Keratinocyte (primary cell): ENCODE measurements at regions not wholly inside any gene's neighbourhood (a gene's known extent, or its start where the extent isn't known, plus 50 kb on each side); places are given as distances from the start of the nearest gene placed in this dataset.

Experiments
- DNase-seq: peaks from one replicate; pipeline ENCODE4 v3.0.0-alpha.2; 2011; ENCODE audit warnings: low read depth, missing footprints, low spot score
- FAIRE-seq: peaks from 2 replicates; lab custom pipeline; 2011; peaks lifted over from hg19 to GRCh38; lab: Jason Lieb, UNC
- H2AFZ ChIP-seq: 2 replicates; pipeline ENCODE4 v1.6.0; 2012; ENCODE audit warnings: low read length, control low read depth, inconsistent platforms; ENCODE audit not compliant: control insufficient read depth
- H3K27ac ChIP-seq: 2 replicates; pipeline ENCODE4 v1.5.1; 2011; ENCODE audit warnings: low read length; ENCODE audit not compliant: control insufficient read depth, insufficient read depth
- H3K27me3 ChIP-seq: 3 replicates; pipeline ENCODE4 v1.6.0; 2011; ENCODE audit warnings: low read length; ENCODE audit not compliant: control insufficient read depth, insufficient read depth; ENCODE audit errors: extremely low read depth
- H3K36me3 ChIP-seq, 2 experiments: 2 replicates in 1 of 2; 3 replicates in 1 of 2; pipeline ENCODE4 v1.5.1; 2011; ENCODE audit warnings: low read length in 2 of 2, mild to moderate bottlenecking in 1 of 2; ENCODE audit not compliant: control insufficient read depth in 2 of 2, insufficient read depth in 2 of 2; ENCODE audit errors: extremely low read depth in 1 of 2
- H3K4me1 ChIP-seq: 3 replicates; pipeline ENCODE4 v1.5.1; 2011; ENCODE audit warnings: low read length; ENCODE audit not compliant: control insufficient read depth, insufficient read depth; ENCODE audit errors: extremely low read depth
- H3K4me2 ChIP-seq: 3 replicates; pipeline ENCODE4 v1.6.0; 2011; ENCODE audit warnings: low read depth, low read length; ENCODE audit not compliant: control insufficient read depth, insufficient read depth; ENCODE audit errors: extremely low read depth
- H3K4me3 ChIP-seq, 3 experiments: fragments of 200-600 bp in 1 of 3; sonication (generic) in 1 of 3; 2 replicates in 2 of 3; 3 replicates in 1 of 3; pipeline ENCODE4 v1.5.1; 2011 to 2016; ENCODE audit warnings: low read length in 3 of 3, mild to moderate bottlenecking in 3 of 3, control low read depth in 2 of 3, inconsistent platforms in 1 of 3, low read depth in 1 of 3, mixed read lengths in 1 of 3, mixed run types in 1 of 3, moderate library complexity in 1 of 3; ENCODE audit not compliant: control insufficient read depth in 2 of 3, insufficient read depth in 2 of 3; ENCODE audit errors: extremely low read depth in 1 of 3
- H3K79me2 ChIP-seq: 2 replicates; pipeline ENCODE4 v1.6.0; 2012; ENCODE audit warnings: low read length; ENCODE audit not compliant: control insufficient read depth, insufficient read depth
- H3K9ac ChIP-seq: 3 replicates; pipeline ENCODE4 v1.6.0; 2011; ENCODE audit warnings: low read length; ENCODE audit not compliant: control insufficient read depth, insufficient read depth; ENCODE audit errors: extremely low read depth
- H3K9me1 ChIP-seq: 3 replicates; pipeline ENCODE4 v1.6.0; 2011; ENCODE audit warnings: low read length; ENCODE audit not compliant: control insufficient read depth, insufficient read depth; ENCODE audit errors: extremely low read depth
- H3K9me3 ChIP-seq: 2 replicates; pipeline ENCODE4 v1.5.1; 2012; ENCODE audit warnings: low read depth, low read length; ENCODE audit not compliant: control insufficient read depth
- H4K20me1 ChIP-seq: 3 replicates; pipeline ENCODE4 v1.6.0; 2011; ENCODE audit warnings: low read length; ENCODE audit not compliant: control insufficient read depth, insufficient read depth; ENCODE audit errors: extremely low read depth
- CTCF ChIP-seq, 3 experiments: IDR thresholded peaks in 1 of 3; conservative IDR thresholded peaks in 1 of 3; optimal IDR thresholded peaks in 1 of 3; 2 replicates in 2 of 3; 3 replicates in 1 of 3; pipeline versions ENCODE3 to v1.5.1; 2011; ENCODE audit warnings: low read length in 3 of 3, mild to moderate bottlenecking in 3 of 3, moderate library complexity in 2 of 3, control low read depth in 1 of 3, inconsistent platforms in 1 of 3; ENCODE audit not compliant: insufficient read depth in 2 of 3; ENCODE audit errors: extremely low read depth in 1 of 3
- EZH2 ChIP-seq: IDR thresholded peaks from one replicate; pipeline ENCODE4 v1.6.1; 2012; ENCODE audit warnings: inconsistent platforms, mild to moderate bottlenecking, low read length, moderate library complexity
- dilution Hi-C: fragments of 300-500 bp; cut with MboI; formaldehyde crosslinking; loops from one replicate; pipeline ENCODE4 v1.7.0; 2020; ENCODE audit warnings: low sequenced_read_pairs; ENCODE audit not compliant: extremely low pct_ligation_motif_present

GRCh38 chr2:76556018-76556417, 845.3 kb upstream of the GCFC2 start:
- Histone ChIP-seq H3K9me1 (no peaks in the 10 kb centered on the region), H3K27ac (no peak overlapping the region)
- dilution Hi-C loops = no loop called here

GRCh38 chr2:76546207-76546606, 835.5 kb upstream of the GCFC2 start:
- Histone ChIP-seq H2AFZ (no peak overlapping the region), H3K4me2 (no peak overlapping the region), H3K79me2 (no peaks in the 10 kb centered on the region), H3K27me3 (no peaks in the 10 kb centered on the region), H4K20me1 (no peaks in the 10 kb centered on the region), H3K27ac (no peak overlapping the region), H3K4me3 (no peak overlapping the region), H3K36me3 (no peaks in the 10 kb centered on the region), H3K9ac (no peak overlapping the region), H3K4me1 (no peaks in the 10 kb centered on the region), H3K9me1 (no peaks in the 10 kb centered on the region), H3K9me3 (no peaks in the 10 kb centered on the region)
- FAIRE-seq (no peak), DNase-seq (no peak)
- no peak for TF ChIP-seq CTCF (optimal IDR thresholded peaks at IDR 0.05 in 1 of 3, IDR thresholded peaks at IDR 0.05 in 1 of 3, conservative IDR thresholded peaks at IDR 0.05 in 1 of 3; ENCODE audit: extremely low read depth in 1 of 3, insufficient read depth in 2 of 3, low read length in 3 of 3)
- TF ChIP-seq EZH2 = no peak
- dilution Hi-C loops = no loop called here

More at GRCh38 chr2:76556018-76556417, 845.3 kb upstream of the GCFC2 start:
- Histone ChIP-seq H3K27me3 (no peaks in the 10 kb centered on the region), H3K79me2 (no peaks in the 10 kb centered on the region), H4K20me1 (no peaks in the 10 kb centered on the region), H3K4me2 (no peak overlapping the region), H2AFZ (no peak overlapping the region), H3K4me1 (no peaks in the 10 kb centered on the region), H3K9me3 (no peaks in the 10 kb centered on the region), H3K9ac (no peak overlapping the region), H3K36me3 (no peaks in the 10 kb centered on the region), H3K4me3 (no peak overlapping the region)
- no peak for DNase-seq
- TF ChIP-seq EZH2 = no peak
- TF ChIP-seq CTCF (optimal IDR thresholded peaks at IDR 0.05 in 1 of 3, IDR thresholded peaks at IDR 0.05 in 1 of 3, conservative IDR thresholded peaks at IDR 0.05 in 1 of 3; ENCODE audit: extremely low read depth in 1 of 3, insufficient read depth in 2 of 3, low read length in 3 of 3) = no peak
- FAIRE-seq = no peak
